Right lobe of liver (tissue), 6 donors: ENCODE measurements at regions not wholly inside any gene's neighbourhood (a gene's known extent, or its start where the extent isn't known, plus 50 kb on each side); places are given as distances from the start of the nearest gene placed in this dataset.
A peak's percentile ranks its signal among the peaks of the same experiment; 100 is the strongest.

ENCODE experiments used
- ATAC-seq, 4 donors: fragments of 200-7000 bp; cut with Tn5 transposase; one replicate each; pipeline ENCODE4 v1.9.1; 2020; ENCODE audit warnings: mild to moderate bottlenecking in 4 of 4, moderate library complexity in 4 of 4
- DNase-seq, 3 donors: peaks; one replicate each; pipeline ENCODE4 v3.0.0-alpha.2; 2020
- H3K27ac ChIP-seq, 3 donors: fragments of 200-600 bp; one replicate each; pipeline ENCODE4 v1.8.0; 2022
- H3K27me3 ChIP-seq, 2 donors: fragments of 200-600 bp; one replicate each; pipeline ENCODE4 v1.8.0; 2022
- H3K36me3 ChIP-seq, 4 donors: fragments of 200-600 bp; sonication (generic) in 1 of 4; one replicate each; pipeline versions ENCODE4 v1.5.1 to v1.8.0; 2017 to 2022; ENCODE audit warnings: control low read depth in 1 of 4
- H3K4me1 ChIP-seq, 4 donors: fragments of 200-600 bp; sonication (generic) in 1 of 4; one replicate each; pipeline versions ENCODE4 v1.5.1 to v1.8.0; 2017 to 2022; ENCODE audit warnings: control low read depth in 1 of 4
- H3K4me3 ChIP-seq, 3 donors: fragments of 200-600 bp; one replicate each; pipeline ENCODE4 v1.8.0; 2022
- H3K9me3 ChIP-seq, 4 donors: fragments of 200-600 bp; sonication (generic) in 1 of 4; one replicate each; pipeline versions ENCODE4 v1.5.1 to v1.8.0; 2017 to 2022; ENCODE audit warnings: control low read depth in 1 of 4
- POLR2A ChIP-seq: fragments of 450-650 bp; IDR thresholded peaks from one replicate; pipeline ENCODE4 v1.6.1; 2017; ENCODE audit warnings: antibody characterized with exemption, mild to moderate bottlenecking
- whole genome bisulfite sequencing: methylation state at CpG from one replicate; pipeline ENCODE4 v1.1.6; 2018; ENCODE audit warnings: low coverage, low lambda C conversion rate; ENCODE audit not compliant: insufficient coverage; ENCODE audit errors: missing lambda C conversion rate; 5-methylcytosine and 5-hydroxymethylcytosine counted together
- intact Hi-C, 2 donors: fragments of 100-400 bp; cut with DNase I; formaldehyde crosslinking; loops; one replicate each; pipeline versions ENCODE4 v1.11.2 to v1.14.1; 2022
- TF ChIP-seq, protein P1 (sequence below), 4 donors: fragments of 200-600 bp in 3 of 4; fragments of 450-650 bp in 1 of 4; IDR thresholded peaks; one replicate each; pipeline versions ENCODE4 v1.5.1 to v1.8.0; 2016 to 2022; ENCODE audit warnings: antibody characterized with exemption in 4 of 4, mild to moderate bottlenecking in 2 of 4
- donor health status: DM: no; HTN: yes; CAD: no.
- donor health status: DM: no; HTN: no; CAD: no.
- donor health status: DM: no; HTN: no; CAD: no.
- donor health status: DM: no; HTN: yes; CAD: no.
- donor health status: DM: no; HTN: yes; CAD: no.

DNA sequence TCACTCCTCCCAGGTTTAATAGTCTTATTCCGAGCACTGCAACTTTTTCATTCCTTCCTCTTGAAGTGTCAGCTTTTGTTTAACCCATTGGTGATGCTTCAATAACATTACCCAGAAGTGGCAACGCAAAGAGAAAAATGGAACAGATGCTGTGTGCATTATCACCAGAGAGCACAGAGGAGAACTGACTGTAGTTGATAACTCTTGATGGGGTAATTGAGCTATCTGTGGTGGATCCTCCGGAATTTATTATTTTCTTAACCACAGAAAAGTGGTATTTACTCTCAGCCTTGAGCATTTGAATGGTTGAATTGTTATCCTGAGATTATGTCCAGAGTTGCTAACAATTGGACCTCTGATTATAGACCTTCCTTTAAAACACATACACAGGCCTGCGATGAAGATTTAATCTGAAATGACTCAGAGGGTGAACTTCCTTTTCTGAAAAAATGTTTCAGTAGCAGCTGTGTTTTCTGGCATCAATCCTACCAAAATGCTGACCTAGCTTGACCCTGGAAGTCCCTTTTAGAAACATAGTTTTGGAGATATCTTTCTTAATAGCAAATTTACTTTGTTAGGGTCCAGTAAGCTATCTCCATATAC, 1584.4 kb upstream of the LRRTM3 start:
- no peaks in the 10 kb centered on the region for H3K9me3 ChIP-seq
- DNase-seq (no peak), ATAC-seq (peak; percentile 60 to 88 (median 79))
- intact Hi-C loops, result no loop called here
- no peak overlapping the region for H3K27ac ChIP-seq
- H3K4me1 ChIP-seq, result no peaks in the 10 kb centered on the region
- WGBS, result 20% methylated on average over 4 of the region's 4 CpGs
- TF ChIP-seq, protein P1, sequence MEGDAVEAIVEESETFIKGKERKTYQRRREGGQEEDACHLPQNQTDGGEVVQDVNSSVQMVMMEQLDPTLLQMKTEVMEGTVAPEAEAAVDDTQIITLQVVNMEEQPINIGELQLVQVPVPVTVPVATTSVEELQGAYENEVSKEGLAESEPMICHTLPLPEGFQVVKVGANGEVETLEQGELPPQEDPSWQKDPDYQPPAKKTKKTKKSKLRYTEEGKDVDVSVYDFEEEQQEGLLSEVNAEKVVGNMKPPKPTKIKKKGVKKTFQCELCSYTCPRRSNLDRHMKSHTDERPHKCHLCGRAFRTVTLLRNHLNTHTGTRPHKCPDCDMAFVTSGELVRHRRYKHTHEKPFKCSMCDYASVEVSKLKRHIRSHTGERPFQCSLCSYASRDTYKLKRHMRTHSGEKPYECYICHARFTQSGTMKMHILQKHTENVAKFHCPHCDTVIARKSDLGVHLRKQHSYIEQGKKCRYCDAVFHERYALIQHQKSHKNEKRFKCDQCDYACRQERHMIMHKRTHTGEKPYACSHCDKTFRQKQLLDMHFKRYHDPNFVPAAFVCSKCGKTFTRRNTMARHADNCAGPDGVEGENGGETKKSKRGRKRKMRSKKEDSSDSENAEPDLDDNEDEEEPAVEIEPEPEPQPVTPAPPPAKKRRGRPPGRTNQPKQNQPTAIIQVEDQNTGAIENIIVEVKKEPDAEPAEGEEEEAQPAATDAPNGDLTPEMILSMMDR (IDR thresholded peaks at IDR 0.05), result no peak
- TF ChIP-seq POLR2A, result no peak
- H3K36me3 ChIP-seq, result no peaks in the 10 kb centered on the region
- H3K27me3 ChIP-seq, result no peaks in the 10 kb centered on the region
- H3K4me3 ChIP-seq, result no peak overlapping the region

DNA sequence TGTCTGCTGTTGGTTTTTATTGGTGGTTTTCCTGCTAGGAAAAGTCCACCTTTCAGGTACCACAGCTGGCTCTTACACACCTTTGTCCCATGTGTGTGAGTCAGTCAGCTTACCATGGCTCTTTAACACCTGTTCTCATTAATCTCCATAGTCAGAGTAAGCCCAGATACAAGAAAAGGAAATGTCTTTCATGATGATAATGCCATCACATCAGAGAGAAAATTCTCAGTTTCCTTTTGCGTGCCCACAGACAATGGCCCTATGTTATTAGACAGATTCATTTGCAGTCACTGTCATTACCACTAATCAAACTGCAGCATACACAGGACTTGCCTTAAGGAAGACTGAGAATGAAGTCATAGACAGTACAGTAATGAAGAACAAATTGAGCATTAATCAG, 1583.6 kb upstream of the LRRTM3 start:
- 58% methylated on average over 1 of the region's 1 CpG for WGBS
- no peak for TF ChIP-seq POLR2A
- TF ChIP-seq, protein P1 (IDR thresholded peaks at IDR 0.05), result no peak
- Histone ChIP-seq H3K27me3 (no peaks in the 10 kb centered on the region), H3K4me3 (no peak overlapping the region), H3K27ac (no peak overlapping the region), H3K4me1 (no peaks in the 10 kb centered on the region), H3K9me3 (no peaks in the 10 kb centered on the region), H3K36me3 (no peaks in the 10 kb centered on the region)
- ATAC-seq, result no peak
- intact Hi-C loops, result no loop called here
- DNase-seq, result no peak

DNA sequence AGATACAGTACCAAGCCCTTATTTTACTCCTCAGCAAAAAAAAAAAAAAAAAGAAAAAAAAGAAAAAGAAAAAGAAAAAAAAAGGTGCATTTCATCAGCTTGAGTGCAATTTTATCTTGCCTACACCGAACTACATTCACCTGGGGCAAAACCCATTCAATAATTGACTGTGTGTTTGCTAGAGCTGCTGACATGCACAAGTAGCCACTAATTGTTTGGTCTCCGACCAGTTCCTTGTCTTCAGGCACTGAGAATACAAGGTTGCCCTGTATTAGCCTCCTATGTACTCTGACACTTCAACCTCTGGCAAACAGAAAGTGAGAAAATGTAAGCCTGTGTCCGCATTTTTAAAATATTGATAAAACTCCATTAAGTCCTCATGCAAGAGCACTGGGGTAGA, 1579.4 kb upstream of the LRRTM3 start:
- TF ChIP-seq POLR2A, result no peak
- TF ChIP-seq, protein P1 (IDR thresholded peaks at IDR 0.05), result no peak
- intact Hi-C loops, result no loop called here
- no peaks in the 10 kb centered on the region for H3K9me3 ChIP-seq
- ATAC-seq (no peak), DNase-seq (no peak)
- H3K4me3 ChIP-seq, result no peak overlapping the region
- no peaks in the 10 kb centered on the region for H3K4me1 ChIP-seq
- H3K27ac ChIP-seq, result no peak overlapping the region
- no peaks in the 10 kb centered on the region for H3K27me3 ChIP-seq
- 19% methylated on average over 3 of the region's 3 CpGs for WGBS
- no peaks in the 10 kb centered on the region for H3K36me3 ChIP-seq

DNA sequence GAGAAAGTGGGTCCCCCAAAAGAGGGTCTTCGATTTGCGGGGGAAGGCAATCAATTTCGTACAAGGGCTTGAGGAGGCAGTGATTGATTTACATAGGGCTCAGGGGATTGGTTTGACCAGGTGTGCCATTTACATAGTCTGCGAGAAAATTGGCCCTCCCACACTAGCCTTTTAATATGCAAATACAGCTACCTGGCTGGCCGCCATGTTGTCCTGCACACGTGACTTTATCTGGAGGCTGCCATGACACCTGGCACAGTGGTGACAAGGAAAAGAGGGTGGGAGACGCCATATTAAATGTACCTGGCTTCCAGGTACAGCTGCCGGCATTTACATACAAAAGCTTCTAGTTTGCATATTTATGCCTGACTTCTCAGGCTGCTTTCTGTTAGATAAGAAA, 1577.2 kb upstream of the LRRTM3 start:
- H3K9me3 ChIP-seq, result no peaks in the 10 kb centered on the region
- ATAC-seq (no peak), DNase-seq (no peak)
- no peaks in the 10 kb centered on the region for H3K27me3 ChIP-seq
- no peak overlapping the region for H3K27ac ChIP-seq
- no peaks in the 10 kb centered on the region for H3K36me3 ChIP-seq
- no peaks in the 10 kb centered on the region for H3K4me1 ChIP-seq
- 78% methylated on average over 8 of the region's 8 CpGs for WGBS
- no peak for TF ChIP-seq POLR2A
- TF ChIP-seq, protein P1 (IDR thresholded peaks at IDR 0.05), result no peak
- H3K4me3 ChIP-seq, result no peak overlapping the region
- intact Hi-C loops, result no loop called here

DNA sequence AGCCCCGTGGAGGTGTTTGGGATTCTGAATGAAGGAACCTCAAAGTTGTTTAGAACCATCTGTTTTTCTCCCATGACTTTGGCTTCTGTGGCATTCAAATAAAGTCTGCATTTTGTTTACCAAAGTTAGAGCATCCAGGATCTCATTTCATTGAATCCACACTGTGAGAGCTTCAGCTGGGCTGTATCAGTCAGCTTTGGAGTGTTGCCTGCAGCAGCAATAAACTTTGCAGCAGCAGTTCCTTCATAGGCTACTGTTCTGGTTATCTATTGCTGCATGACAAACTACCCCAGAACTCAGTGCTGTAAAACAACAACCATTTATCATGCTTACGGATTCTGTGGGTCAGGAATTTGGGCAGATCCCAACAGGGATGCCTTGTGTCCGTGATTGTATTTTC, 1575.2 kb upstream of the LRRTM3 start:
- Histone ChIP-seq H3K27me3 (no peaks in the 10 kb centered on the region), H3K27ac (no peak overlapping the region), H3K9me3 (no peaks in the 10 kb centered on the region), H3K36me3 (no peaks in the 10 kb centered on the region), H3K4me1 (no peaks in the 10 kb centered on the region), H3K4me3 (no peak overlapping the region)
- DNase-seq (no peak), ATAC-seq (no peak)
- TF ChIP-seq, protein P1 (IDR thresholded peaks at IDR 0.05), result no peak
- no peak for TF ChIP-seq POLR2A
- intact Hi-C loops, result no loop called here
- WGBS, result 47% methylated on average over 2 of the region's 3 CpGs
